IMR-90 (cell line): ENCODE measurements at regions not wholly inside any gene's neighbourhood (a gene's known extent, or its start where the extent isn't known, plus 50 kb on each side); places are given as distances from the start of the nearest gene placed in this dataset.

Experiments
- ATAC-seq: fragments of 200-7000 bp; cut with Tn5 transposase; 2 replicates; pipeline ENCODE4 v1.9.1; 2020; ENCODE audit warnings: low read depth, mild to moderate bottlenecking, moderate library complexity
- BruUV-seq: library from RNA; stranded (reverse); fragments of 400-500 nt; replicated peaks from 2 replicates; lab custom pipeline; 2021; lab: Mats Ljungman, UMichigan
- CTCF ChIA-PET: fragments of 300-600 bp; formaldehyde crosslinking; extraction: SDS; loops from one replicate; lab custom pipeline; 2021; ENCODE audit warnings: antibody characterized with exemption; lab: Yijun Ruan, JAX
- POLR2A ChIA-PET: fragments of 300-600 bp; sonication (Branson Sonifier 250); formaldehyde crosslinking; loops from one replicate; lab custom pipeline; 2022; ENCODE audit warnings: antibody characterized with exemption; ENCODE audit not compliant: unreplicated experiment; lab: Charles Lee
- DNase-seq: peaks from one replicate; pipeline ENCODE4 v3.0.0; 2013
- H2AFZ ChIP-seq: replicated peaks from 2 replicates; pipeline ENCODE3; 2013; ENCODE audit warnings: low read length, mild to moderate bottlenecking; ENCODE audit not compliant: poor library complexity
- H2AK5ac ChIP-seq: 2 replicates; pipeline ENCODE4 v1.6.1; 2013; ENCODE audit warnings: low read depth, low read length, inconsistent platforms
- H2AK9ac ChIP-seq: replicated peaks from 2 replicates; pipeline ENCODE3; 2013; ENCODE audit warnings: mild to moderate bottlenecking, low read depth, low read length, moderate library complexity; ENCODE audit not compliant: poor library complexity
- H2BK120ac ChIP-seq: 2 replicates; pipeline ENCODE4 v1.6.1; 2013; ENCODE audit warnings: low read depth, low read length, inconsistent platforms
- H2BK15ac ChIP-seq: 3 replicates; pipeline ENCODE4 v1.6.1; 2013; ENCODE audit warnings: low read depth, low read length, inconsistent platforms
- H2BK20ac ChIP-seq: 2 replicates; pipeline ENCODE4 v1.6.1; 2013; ENCODE audit warnings: low read depth, mild to moderate bottlenecking, inconsistent platforms, low read length, moderate library complexity
- H2BK5ac ChIP-seq: 2 replicates; pipeline ENCODE4 v1.6.1; 2013; ENCODE audit warnings: mild to moderate bottlenecking, low read depth, low read length, inconsistent platforms; ENCODE audit not compliant: poor library complexity, severe bottlenecking
- H3K14ac ChIP-seq: replicated peaks from 2 replicates; pipeline ENCODE4 v1.6.1; 2013; ENCODE audit warnings: low read depth, low read length, inconsistent platforms
- H3K18ac ChIP-seq: 2 replicates; pipeline ENCODE4 v1.6.1; 2013; ENCODE audit warnings: low read depth, low read length, control low read depth
- H3K23ac ChIP-seq: 2 replicates; pipeline ENCODE4 v1.6.1; 2013; ENCODE audit warnings: low read depth, low read length, inconsistent platforms
- H3K27ac ChIP-seq: 2 replicates; pipeline ENCODE4 v1.5.1; 2013; ENCODE audit warnings: mild to moderate bottlenecking, control low read depth, low read length; ENCODE audit not compliant: insufficient read depth
- H3K27me3 ChIP-seq: 2 replicates; pipeline ENCODE4 v1.6.1; 2013; ENCODE audit warnings: low read length; ENCODE audit not compliant: control insufficient read depth, insufficient read depth
- H3K36me3 ChIP-seq: 2 replicates; pipeline ENCODE4 v1.6.1; 2013; ENCODE audit warnings: low read length, mixed read lengths; ENCODE audit not compliant: control insufficient read depth, insufficient read depth
- H3K4ac ChIP-seq: 2 replicates; pipeline ENCODE4 v1.6.1; 2013; ENCODE audit warnings: low read depth, low read length, inconsistent platforms
- H3K4me1 ChIP-seq: 2 replicates; pipeline ENCODE4 v1.6.1; 2013; ENCODE audit warnings: low read length, mixed read lengths; ENCODE audit not compliant: control insufficient read depth, insufficient read depth
- H3K4me2 ChIP-seq: 2 replicates; pipeline ENCODE4 v1.6.1; 2013; ENCODE audit warnings: low read depth, mild to moderate bottlenecking, control low read depth, low read length, moderate library complexity
- H3K4me3 ChIP-seq: 2 replicates; pipeline ENCODE4 v1.5.1; 2013; ENCODE audit warnings: low read depth, mild to moderate bottlenecking, control low read depth, low read length, moderate library complexity; ENCODE audit not compliant: insufficient read depth
- H3K56ac ChIP-seq: 2 replicates; pipeline ENCODE4 v1.6.1; 2013; ENCODE audit warnings: low read length, inconsistent platforms; ENCODE audit not compliant: insufficient read depth; ENCODE audit errors: extremely low read depth
- H3K79me1 ChIP-seq, 2 experiments: 2 replicates each; pipeline ENCODE4 v1.6.1; 2013; ENCODE audit warnings: low read length in 2 of 2, inconsistent platforms in 1 of 2, low read depth in 1 of 2
- H3K9ac ChIP-seq: 2 replicates; pipeline ENCODE4 v1.6.1; 2013; ENCODE audit warnings: low read depth, low read length, control low read depth
- H3K9me1 ChIP-seq: 2 replicates; pipeline ENCODE4 v1.6.1; 2013; ENCODE audit warnings: low read length, inconsistent platforms; ENCODE audit not compliant: insufficient read depth
- H3K9me3 ChIP-seq: 2 replicates; pipeline ENCODE4 v1.6.1; 2013; ENCODE audit warnings: low read length; ENCODE audit not compliant: control insufficient read depth, insufficient read depth
- H4K20me1 ChIP-seq: 2 replicates; pipeline ENCODE4 v1.6.1; 2013; ENCODE audit warnings: low read length, inconsistent platforms; ENCODE audit not compliant: insufficient read depth
- H4K5ac ChIP-seq: 2 replicates; pipeline ENCODE4 v1.6.1; 2013; ENCODE audit warnings: mild to moderate bottlenecking, low read depth, low read length, control low read depth
- H4K8ac ChIP-seq, 2 experiments: 2 replicates each; pipeline ENCODE4 v1.6.1; 2013; ENCODE audit warnings: low read depth in 2 of 2, low read length in 2 of 2, control low read depth in 1 of 2, inconsistent platforms in 1 of 2
- H4K91ac ChIP-seq: 2 replicates; pipeline ENCODE4 v1.6.1; 2013; ENCODE audit warnings: low read depth, low read length, inconsistent platforms; ENCODE audit not compliant: insufficient read depth
- BHLHE40 ChIP-seq: fragments of 150-350 bp; IDR thresholded peaks from 2 replicates; pipeline ENCODE4 v1.6.1; 2016; ENCODE audit warnings: mild to moderate bottlenecking, low read depth, low read length
- CEBPB ChIP-seq: IDR thresholded peaks from 2 replicates; pipeline ENCODE4 v1.6.1; 2012; ENCODE audit warnings: low read depth, low read length, improper control_type of control experiment
- CHD1 ChIP-seq: IDR thresholded peaks from 2 replicates; pipeline ENCODE4 v1.6.1; 2012; ENCODE audit warnings: low read depth, low read length, improper control_type of control experiment
- FOS ChIP-seq: fragments of 150-350 bp; IDR thresholded peaks from 2 replicates; pipeline ENCODE4 v1.6.1; 2016; ENCODE audit warnings: low read depth, low read length
- MAFK ChIP-seq: IDR thresholded peaks from 2 replicates; pipeline ENCODE4 v1.6.1; 2012; ENCODE audit warnings: low read depth, low read length, improper control_type of control experiment
- MAZ ChIP-seq: IDR thresholded peaks from 2 replicates; pipeline ENCODE4 v1.6.1; 2012; ENCODE audit warnings: low read depth, mild to moderate bottlenecking, low read length, improper control_type of control experiment, moderate library complexity, borderline replicate concordance
- MXI1 ChIP-seq: IDR thresholded peaks from 2 replicates; pipeline ENCODE4 v1.6.1; 2012; ENCODE audit warnings: low read depth, mild to moderate bottlenecking, low read length, moderate library complexity, borderline replicate concordance
- NFE2L2 ChIP-seq: fragments of 150-350 bp; IDR thresholded peaks from 2 replicates; pipeline ENCODE4 v1.6.1; 2016; ENCODE audit warnings: low read depth, mild to moderate bottlenecking, low read length
- POLR2A ChIP-seq: IDR thresholded peaks from 2 replicates; pipeline ENCODE4 v1.6.1; 2012; ENCODE audit warnings: mild to moderate bottlenecking, low read depth, low read length
- RAD21 ChIP-seq: IDR thresholded peaks from 2 replicates; pipeline ENCODE4 v1.6.1; 2012; ENCODE audit warnings: low read length, improper control_type of control experiment
- RCOR1 ChIP-seq: IDR thresholded peaks from 2 replicates; pipeline ENCODE4 v1.6.1; 2012; ENCODE audit warnings: mild to moderate bottlenecking, low read length, improper control_type of control experiment; ENCODE audit not compliant: insufficient replicate concordance
- RFX5 ChIP-seq: IDR thresholded peaks from 2 replicates; pipeline ENCODE4 v1.8.0; 2012; ENCODE audit warnings: low read depth, mild to moderate bottlenecking, low read length, moderate library complexity
- SMC3 ChIP-seq: fragments of 150-350 bp; IDR thresholded peaks from 2 replicates; pipeline ENCODE4 v1.6.1; 2016; ENCODE audit warnings: low read depth, mild to moderate bottlenecking, antibody characterized with exemption, low read length, moderate library complexity
- WGBS, 2 experiments: methylation state at CpG; one replicate each; pipeline versions ENCODE4 v1.1.5 to v1.1.7; 2013; ENCODE audit warnings: missing lambda C conversion rate in 2 of 2; ENCODE audit not compliant: insufficient read length in 1 of 2; ENCODE audit errors: extremely low coverage in 2 of 2; 5-methylcytosine and 5-hydroxymethylcytosine counted together
- dilution Hi-C: fragments of 300-500 bp; cut with HindIII; formaldehyde crosslinking; loops from one replicate; pipeline ENCODE4 v1.14.3; 2018; ENCODE audit warnings: low sequenced_read_pairs; ENCODE audit not compliant: unreplicated experiment
- in situ Hi-C: fragments of 300-500 bp; cut with MboI; formaldehyde crosslinking; loops from 3 replicates; pipeline ENCODE4 v1.14.3; 2019; ENCODE audit warnings: low sequenced_read_pairs, inconsistent platforms, mixed read lengths
- intact Hi-C: fragments of 100-400 bp; cut with micrococcal nuclease; formaldehyde crosslinking; loops from 2 replicates; pipeline ENCODE4 v1.10.0; 2022
- TF ChIP-seq, protein P1 (sequence below): fragments of 150-350 bp; IDR thresholded peaks from 2 replicates; pipeline ENCODE4 v1.6.1; 2017; ENCODE audit warnings: mild to moderate bottlenecking, antibody characterized with exemption, low read length, low read depth
- TF ChIP-seq, protein P2 (sequence below): conservative IDR thresholded peaks from 2 replicates; pipeline ENCODE4 v1.5.1; 2012; ENCODE audit warnings: mild to moderate bottlenecking, low read depth, low read length, improper control_type of control experiment
- TF ChIP-seq, protein P3 (sequence below): fragments of 150-350 bp; IDR thresholded peaks from 2 replicates; pipeline ENCODE4 v1.6.1; 2016; ENCODE audit warnings: low read depth, mild to moderate bottlenecking, low read length, moderate library complexity, borderline replicate concordance

DNA sequence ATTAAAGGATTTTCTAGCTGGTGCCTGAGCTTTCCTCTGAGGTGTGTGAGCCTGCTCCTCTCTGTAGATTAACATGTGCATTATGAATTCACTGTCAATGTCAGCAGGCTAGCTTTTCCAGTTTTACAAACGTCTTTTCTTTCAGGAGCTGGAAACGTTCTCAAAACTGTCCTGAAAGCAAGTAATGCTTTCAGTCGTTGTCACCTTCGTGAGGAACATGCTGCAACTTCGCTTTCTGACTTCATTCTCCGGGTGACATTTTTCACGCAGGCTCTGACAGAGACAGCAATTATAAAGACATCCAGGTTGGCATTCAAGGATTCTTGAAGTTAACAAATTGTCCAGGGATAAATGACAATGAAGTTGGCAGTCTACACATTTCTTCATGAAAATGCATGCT, 671.5 kb downstream of the DHX35 start:
- H2BK15ac ChIP-seq = no peak overlapping the region
- H2BK5ac ChIP-seq = no peak overlapping the region
- no peaks in the 10 kb centered on the region for H4K20me1 ChIP-seq
- no peak overlapping the region for H3K27ac ChIP-seq
- no peak overlapping the region for H4K8ac ChIP-seq
- no peak overlapping the region for H3K9ac ChIP-seq
- 41% methylated on average over 7 of the region's 7 CpGs; no CpG with 5 or more reads in 1 of the 2 experiments for WGBS, 2 experiments
- H3K9me1 ChIP-seq = no peaks in the 10 kb centered on the region
- H3K36me3 ChIP-seq = no peaks in the 10 kb centered on the region
- H3K27me3 ChIP-seq = no peaks in the 10 kb centered on the region
- DNase-seq = no peak
- no peak overlapping the region for H2AK9ac ChIP-seq
- H2AFZ ChIP-seq = no peak overlapping the region
- intact Hi-C loops (no loop called here), dilution Hi-C loops (no loop called here), in situ Hi-C loops (no loop called here)
- BruUV-seq = no TSS peak
- no peak overlapping the region for H4K91ac ChIP-seq
- no peak overlapping the region for H3K14ac ChIP-seq
- no peak overlapping the region for H3K23ac ChIP-seq
- peaks cover 3% of the 10 kb centered on the region for H3K9me3 ChIP-seq
- H3K79me1 ChIP-seq = no peaks in the 10 kb centered on the region
- no peak overlapping the region for H2BK120ac ChIP-seq
- H3K56ac ChIP-seq = no peak overlapping the region
- H3K18ac ChIP-seq = no peak overlapping the region
- no peak overlapping the region for H2BK20ac ChIP-seq
- no peak overlapping the region for H3K4me3 ChIP-seq
- ATAC-seq = no peak
- no peaks in the 10 kb centered on the region for H3K4me1 ChIP-seq
- H3K4me2 ChIP-seq = no peak overlapping the region
- TF ChIP-seq SMC3 (no peak), FOS (no peak), RAD21 (no peak), CEBPB (no peak), MAZ (no peak), MAFK (no peak), BHLHE40 (no peak), POLR2A (no peak), CHD1 (no peak), RFX5 (no peak), NFE2L2 (no peak), MXI1 (no peak), RCOR1 (no peak)
- TF ChIP-seq, protein P1, sequence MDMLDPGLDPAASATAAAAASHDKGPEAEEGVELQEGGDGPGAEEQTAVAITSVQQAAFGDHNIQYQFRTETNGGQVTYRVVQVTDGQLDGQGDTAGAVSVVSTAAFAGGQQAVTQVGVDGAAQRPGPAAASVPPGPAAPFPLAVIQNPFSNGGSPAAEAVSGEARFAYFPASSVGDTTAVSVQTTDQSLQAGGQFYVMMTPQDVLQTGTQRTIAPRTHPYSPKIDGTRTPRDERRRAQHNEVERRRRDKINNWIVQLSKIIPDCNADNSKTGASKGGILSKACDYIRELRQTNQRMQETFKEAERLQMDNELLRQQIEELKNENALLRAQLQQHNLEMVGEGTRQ = no peak
- TF ChIP-seq, protein P2, sequence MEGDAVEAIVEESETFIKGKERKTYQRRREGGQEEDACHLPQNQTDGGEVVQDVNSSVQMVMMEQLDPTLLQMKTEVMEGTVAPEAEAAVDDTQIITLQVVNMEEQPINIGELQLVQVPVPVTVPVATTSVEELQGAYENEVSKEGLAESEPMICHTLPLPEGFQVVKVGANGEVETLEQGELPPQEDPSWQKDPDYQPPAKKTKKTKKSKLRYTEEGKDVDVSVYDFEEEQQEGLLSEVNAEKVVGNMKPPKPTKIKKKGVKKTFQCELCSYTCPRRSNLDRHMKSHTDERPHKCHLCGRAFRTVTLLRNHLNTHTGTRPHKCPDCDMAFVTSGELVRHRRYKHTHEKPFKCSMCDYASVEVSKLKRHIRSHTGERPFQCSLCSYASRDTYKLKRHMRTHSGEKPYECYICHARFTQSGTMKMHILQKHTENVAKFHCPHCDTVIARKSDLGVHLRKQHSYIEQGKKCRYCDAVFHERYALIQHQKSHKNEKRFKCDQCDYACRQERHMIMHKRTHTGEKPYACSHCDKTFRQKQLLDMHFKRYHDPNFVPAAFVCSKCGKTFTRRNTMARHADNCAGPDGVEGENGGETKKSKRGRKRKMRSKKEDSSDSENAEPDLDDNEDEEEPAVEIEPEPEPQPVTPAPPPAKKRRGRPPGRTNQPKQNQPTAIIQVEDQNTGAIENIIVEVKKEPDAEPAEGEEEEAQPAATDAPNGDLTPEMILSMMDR = no peak
- TF ChIP-seq, protein P3, sequence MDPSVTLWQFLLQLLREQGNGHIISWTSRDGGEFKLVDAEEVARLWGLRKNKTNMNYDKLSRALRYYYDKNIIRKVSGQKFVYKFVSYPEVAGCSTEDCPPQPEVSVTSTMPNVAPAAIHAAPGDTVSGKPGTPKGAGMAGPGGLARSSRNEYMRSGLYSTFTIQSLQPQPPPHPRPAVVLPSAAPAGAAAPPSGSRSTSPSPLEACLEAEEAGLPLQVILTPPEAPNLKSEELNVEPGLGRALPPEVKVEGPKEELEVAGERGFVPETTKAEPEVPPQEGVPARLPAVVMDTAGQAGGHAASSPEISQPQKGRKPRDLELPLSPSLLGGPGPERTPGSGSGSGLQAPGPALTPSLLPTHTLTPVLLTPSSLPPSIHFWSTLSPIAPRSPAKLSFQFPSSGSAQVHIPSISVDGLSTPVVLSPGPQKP = no peak
- no peak overlapping the region for H2AK5ac ChIP-seq
- no peak overlapping the region for H3K4ac ChIP-seq
- no peak overlapping the region for H4K5ac ChIP-seq
- ChIA-PET POLR2A (no interaction called here), CTCF (no interaction called here)
